WTC11 (cell line): ENCODE measurements at regions not wholly inside any gene's neighbourhood (a gene's known extent, or its start where the extent isn't known, plus 50 kb on each side); places are given as distances from the start of the nearest gene placed in this dataset.
"Not testable (repeated sequence)": the region's sequence is repeated elsewhere in the genome, so short reads cannot be mapped to it uniquely, and the experiment has no call there.

Experiments
- ATAC-seq: fragments of 200-7000 bp; cut with Tn5 transposase; 2 replicates; pipeline ENCODE4 v1.10.0; 2021; ENCODE audit warnings: mild to moderate bottlenecking, moderate library complexity
- CTCF ChIA-PET: fragments of 300-600 bp; sonication (Branson Sonifier 250); formaldehyde crosslinking; loops from one replicate; lab custom pipeline; 2021; ENCODE audit warnings: antibody characterized with exemption; lab: Charles Lee
- POLR2A ChIA-PET: fragments of 350-600 bp; sonication (Branson Sonifier 250); formaldehyde crosslinking; loops from one replicate; lab custom pipeline; 2021; ENCODE audit warnings: antibody characterized with exemption; lab: Charles Lee
- DNase-seq: peaks from one replicate; pipeline ENCODE4 v3.0.0; 2021; ENCODE audit warnings: low spot score
- H3K27ac Mint-ChIP-seq: 2 replicates; pipeline ENCODE4 v1.8.0; 2021; ENCODE audit warnings: mixed read lengths
- H3K27me3 Mint-ChIP-seq: 2 replicates; pipeline ENCODE4 v1.8.0; 2021; ENCODE audit warnings: low read depth, mild to moderate bottlenecking, moderate library complexity, mixed read lengths
- H3K36me3 Mint-ChIP-seq: 2 replicates; pipeline ENCODE4 v1.8.0; 2021; ENCODE audit warnings: mixed read lengths
- H3K4me1 Mint-ChIP-seq: 2 replicates; pipeline ENCODE4 v1.8.0; 2022; ENCODE audit warnings: mixed read lengths
- H3K4me3 Mint-ChIP-seq: 2 replicates; pipeline ENCODE4 v1.8.0; 2021; ENCODE audit warnings: mild to moderate bottlenecking, moderate library complexity, mixed read lengths
- H3K9me3 Mint-ChIP-seq: 2 replicates; pipeline ENCODE4 v1.8.0; 2021; ENCODE audit warnings: mixed read lengths
- ATF2 ChIP-seq: sonication (generic); formaldehyde crosslinking; IDR thresholded peaks from 2 replicates; pipeline ENCODE4 v1.8.1; 2022; ENCODE audit warnings: low read depth, missing genetic modification reagents, borderline replicate concordance
- ELF4 ChIP-seq: sonication (generic); formaldehyde crosslinking; IDR thresholded peaks from 2 replicates; pipeline ENCODE4 v1.8.1; 2022; ENCODE audit warnings: low read depth, mild to moderate bottlenecking, moderate library complexity, missing genetic modification reagents
- ETV6 ChIP-seq: sonication (generic); formaldehyde crosslinking; IDR thresholded peaks from 2 replicates; pipeline ENCODE4 v1.8.1; 2022; ENCODE audit warnings: mild to moderate bottlenecking, missing genetic modification reagents
- FOXK1 ChIP-seq: sonication (generic); formaldehyde crosslinking; IDR thresholded peaks from 2 replicates; pipeline ENCODE4 v1.8.0; 2022; ENCODE audit warnings: mild to moderate bottlenecking, moderate library complexity, missing genetic modification reagents
- FOXP1 ChIP-seq: sonication (generic); formaldehyde crosslinking; IDR thresholded peaks from 2 replicates; pipeline ENCODE4 v1.8.0; 2022; ENCODE audit warnings: missing genetic modification reagents, mild to moderate bottlenecking, moderate library complexity, borderline replicate concordance
- FOXP4 ChIP-seq: sonication (generic); formaldehyde crosslinking; IDR thresholded peaks from 2 replicates; pipeline ENCODE4 v1.8.0; 2022; ENCODE audit warnings: mild to moderate bottlenecking, missing genetic modification reagents
- GTF2I ChIP-seq: fragments of 250-450 bp; sonication (Bioruptor Pico); conservative IDR thresholded peaks from 2 replicates; pipeline ENCODE4 v1.4.0; 2021; ENCODE audit warnings: mild to moderate bottlenecking
- HMGA2 ChIP-seq: fragments of 250-450 bp; sonication (Bioruptor Pico); IDR thresholded peaks from 2 replicates; pipeline ENCODE4 v1.4.0; 2021; ENCODE audit warnings: mild to moderate bottlenecking, moderate library complexity
- MAX ChIP-seq: sonication (generic); formaldehyde crosslinking; IDR thresholded peaks from 2 replicates; pipeline ENCODE4 v1.8.0; 2022; ENCODE audit warnings: mild to moderate bottlenecking, missing genetic modification reagents
- MYBL2 ChIP-seq: sonication (generic); formaldehyde crosslinking; IDR thresholded peaks from 2 replicates; pipeline ENCODE4 v1.8.1; 2023; ENCODE audit warnings: mild to moderate bottlenecking, moderate library complexity, missing genetic modification reagents
- NFE2L1 ChIP-seq: sonication (generic); formaldehyde crosslinking; IDR thresholded peaks from 2 replicates; pipeline ENCODE4 v1.8.1; 2023; ENCODE audit warnings: missing genetic modification reagents
- NR1H2 ChIP-seq: sonication (generic); formaldehyde crosslinking; IDR thresholded peaks from 2 replicates; pipeline ENCODE4 v1.9.0; 2021; ENCODE audit warnings: mild to moderate bottlenecking, moderate library complexity, missing genetic modification reagents
- RORB ChIP-seq: fragments of 250-450 bp; sonication (Bioruptor Pico); IDR thresholded peaks from 2 replicates; pipeline ENCODE4 v1.9.0; 2021; ENCODE audit warnings: mild to moderate bottlenecking
- SOX15 ChIP-seq: fragments of 250-450 bp; sonication (Bioruptor Pico); IDR thresholded peaks from 2 replicates; pipeline ENCODE4 v1.9.0; 2021; ENCODE audit warnings: mild to moderate bottlenecking
- SP1 ChIP-seq: sonication (generic); formaldehyde crosslinking; conservative IDR thresholded peaks from 2 replicates; pipeline ENCODE4 v1.8.1; 2022; ENCODE audit warnings: missing genetic modification reagents
- STAT6 ChIP-seq: sonication (generic); formaldehyde crosslinking; conservative IDR thresholded peaks from 2 replicates; pipeline ENCODE4 v1.8.1; 2023; ENCODE audit warnings: mild to moderate bottlenecking, low read depth, missing genetic modification reagents, moderate library complexity
- TP53 ChIP-seq: sonication (generic); formaldehyde crosslinking; IDR thresholded peaks from 2 replicates; pipeline ENCODE4 v1.8.1; 2023; ENCODE audit warnings: mild to moderate bottlenecking, missing genetic modification reagents
- ZNF396 ChIP-seq: fragments of 250-450 bp; sonication (Bioruptor Pico); IDR thresholded peaks from 2 replicates; pipeline ENCODE4 v1.8.0; 2021; ENCODE audit warnings: mild to moderate bottlenecking, moderate library complexity, borderline replicate concordance
- ZNF423 ChIP-seq: fragments of 250-450 bp; sonication (Bioruptor Pico); IDR thresholded peaks from 2 replicates; pipeline ENCODE4 v2.1.2; 2022; ENCODE audit warnings: mild to moderate bottlenecking, moderate library complexity
- ZNF671 ChIP-seq: fragments of 250-450 bp; sonication (Bioruptor Pico); IDR thresholded peaks from 2 replicates; pipeline ENCODE4 v1.8.0; 2021; ENCODE audit warnings: mild to moderate bottlenecking
- TF ChIP-seq, protein P1 (sequence below): fragments of 250-450 bp; sonication (Bioruptor Pico); conservative IDR thresholded peaks from 2 replicates; pipeline ENCODE4 v1.9.0; 2021; ENCODE audit warnings: mild to moderate bottlenecking
- TF ChIP-seq, protein P2 (sequence below): fragments of 250-450 bp; sonication (Bioruptor Pico); IDR thresholded peaks from 2 replicates; pipeline ENCODE4 v1.9.0; 2021; ENCODE audit warnings: mild to moderate bottlenecking
- TF ChIP-seq, protein P3 (sequence below): sonication (generic); formaldehyde crosslinking; IDR thresholded peaks from 2 replicates; pipeline ENCODE4 v1.8.1; 2022; ENCODE audit warnings: mild to moderate bottlenecking, missing genetic modification reagents, moderate library complexity, borderline replicate concordance

DNA sequence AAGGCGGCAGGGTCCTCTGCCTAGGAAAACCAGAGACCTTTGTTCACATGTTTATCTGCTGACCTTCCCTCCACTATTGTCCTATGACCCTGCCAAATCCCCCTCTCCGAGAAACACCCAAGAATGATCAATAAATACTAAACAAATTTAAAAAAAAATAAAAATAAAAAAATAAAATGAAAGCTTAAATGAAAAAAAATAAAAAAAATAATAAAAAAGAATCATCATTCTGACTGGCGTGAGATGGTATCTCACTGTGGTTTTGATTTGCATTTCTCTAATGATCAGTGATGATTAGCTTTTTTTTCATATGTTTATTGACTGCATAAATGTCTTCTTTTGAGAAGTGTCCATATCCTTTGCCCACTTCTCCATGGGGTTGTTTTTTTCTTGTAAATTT lies 74.5 kb upstream of the LSAMP start:
- H3K27ac Mint-ChIP-seq, result not testable (repeated sequence)
- peak; percentile 90 for TF ChIP-seq HMGA2
- TF ChIP-seq, all 79 proteins: peak for 1; not testable (repeated sequence) for 78
- DNase-seq, CTCF ChIA-PET, H3K27me3 Mint-ChIP-seq, H3K9me3 Mint-ChIP-seq, H3K36me3 Mint-ChIP-seq, ATAC-seq, H3K4me3 Mint-ChIP-seq, POLR2A ChIA-PET: not testable (repeated sequence)
- peaks cover 16% of the 10 kb centered on the region for H3K4me1 Mint-ChIP-seq

DNA sequence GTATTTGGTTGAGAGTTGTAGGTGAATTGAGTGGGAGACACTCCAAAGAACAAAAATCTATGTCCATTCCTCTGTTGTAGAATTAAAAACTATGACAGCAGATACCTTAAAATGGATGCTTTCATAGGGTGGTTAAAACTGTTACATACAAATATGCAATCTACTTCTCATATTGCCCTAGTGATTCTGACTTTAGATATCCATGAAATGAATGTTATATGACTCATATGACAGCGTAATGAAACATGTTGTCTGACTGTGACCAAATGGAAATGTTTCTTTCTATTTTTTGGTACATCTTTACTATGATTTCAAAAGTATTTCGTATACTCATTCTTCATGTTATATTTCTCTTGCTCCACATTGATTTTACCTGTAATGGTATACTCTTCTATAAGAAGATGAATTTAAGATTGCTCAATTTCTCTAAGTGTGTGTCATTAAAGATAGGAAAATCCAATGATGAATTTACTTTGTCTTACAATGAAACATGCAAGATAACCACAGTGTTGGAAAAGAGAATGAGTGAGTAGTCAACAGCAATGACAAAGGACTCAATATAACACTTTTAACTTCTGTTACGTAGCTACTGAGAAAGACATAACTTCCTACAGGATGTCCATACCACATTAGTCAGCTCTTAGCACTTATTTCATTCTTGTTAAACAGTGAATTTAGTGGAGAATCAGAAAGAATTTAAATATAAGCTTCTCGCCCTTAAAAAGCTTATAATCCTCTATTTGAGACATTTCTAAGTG lies 79.3 kb upstream of the LSAMP start:
- POLR2A ChIA-PET, result no interaction called here
- no peak for ATAC-seq
- TF ChIP-seq SOX15 (CRISPR knock-in tag) (no peak), ATF2 (CRISPR knock-in tag) (no peak), ETV6 (CRISPR knock-in tag) (no peak), TP53 (no peak), SP1 (CRISPR knock-in tag) (no peak), ELF4 (CRISPR knock-in tag) (no peak), MYBL2 (no peak)
- TF ChIP-seq, all 79 proteins: peak for 0
- Mint-ChIP-seq H3K27me3 (peaks cover 27% of the 10 kb centered on the region), H3K4me1 (peaks cover 22% of the 10 kb centered on the region), H3K36me3 (no peaks in the 10 kb centered on the region), H3K27ac (no peak overlapping the region), H3K9me3 (no peaks in the 10 kb centered on the region), H3K4me3 (no peak overlapping the region)
- CTCF ChIA-PET, result no interaction called here
- no peak for DNase-seq

DNA sequence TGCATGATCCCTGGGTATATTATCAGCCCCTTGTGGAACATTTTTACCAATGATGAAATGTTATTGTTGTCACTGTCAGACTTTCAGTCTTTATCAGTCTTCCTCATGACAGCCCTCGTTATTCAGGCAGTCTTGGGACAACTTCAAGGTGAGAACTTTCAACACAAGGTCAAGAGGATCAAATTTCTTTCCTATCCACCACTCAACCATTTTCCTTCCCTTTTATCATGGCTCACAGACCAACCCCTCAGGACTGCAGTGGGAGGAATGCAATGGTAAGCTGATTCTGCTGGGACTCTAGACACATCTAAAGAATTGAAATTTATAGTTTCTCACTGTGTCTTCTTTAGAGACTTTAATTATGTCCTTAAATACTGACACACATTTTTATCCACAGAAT lies 107.0 kb upstream of the LSAMP start:
- CTCF ChIA-PET, result interaction anchor here (1.0 kb wide), 1 partner anchor 9 kb away, joined by 4 read pairs; no protein-coding TSS in a partner anchor
- Mint-ChIP-seq H3K9me3 (no peaks in the 10 kb centered on the region), H3K36me3 (no peaks in the 10 kb centered on the region), H3K4me1 (peaks cover 9% of the 10 kb centered on the region), H3K4me3 (no peak overlapping the region), H3K27me3 (no peaks in the 10 kb centered on the region), H3K27ac (no peak overlapping the region)
- ATAC-seq (peak; percentile 56; the same call in 1 of the 2 replicates), DNase-seq (no peak)
- POLR2A ChIA-PET, result no interaction called here
- TF ChIP-seq FOXP1 (CRISPR knock-in tag), result no peak
- no peak for TF ChIP-seq STAT6 (CRISPR knock-in tag)
- TF ChIP-seq FOXP4 (CRISPR knock-in tag), result no peak
- no peak for TF ChIP-seq GTF2I
- TF ChIP-seq, protein P1, sequence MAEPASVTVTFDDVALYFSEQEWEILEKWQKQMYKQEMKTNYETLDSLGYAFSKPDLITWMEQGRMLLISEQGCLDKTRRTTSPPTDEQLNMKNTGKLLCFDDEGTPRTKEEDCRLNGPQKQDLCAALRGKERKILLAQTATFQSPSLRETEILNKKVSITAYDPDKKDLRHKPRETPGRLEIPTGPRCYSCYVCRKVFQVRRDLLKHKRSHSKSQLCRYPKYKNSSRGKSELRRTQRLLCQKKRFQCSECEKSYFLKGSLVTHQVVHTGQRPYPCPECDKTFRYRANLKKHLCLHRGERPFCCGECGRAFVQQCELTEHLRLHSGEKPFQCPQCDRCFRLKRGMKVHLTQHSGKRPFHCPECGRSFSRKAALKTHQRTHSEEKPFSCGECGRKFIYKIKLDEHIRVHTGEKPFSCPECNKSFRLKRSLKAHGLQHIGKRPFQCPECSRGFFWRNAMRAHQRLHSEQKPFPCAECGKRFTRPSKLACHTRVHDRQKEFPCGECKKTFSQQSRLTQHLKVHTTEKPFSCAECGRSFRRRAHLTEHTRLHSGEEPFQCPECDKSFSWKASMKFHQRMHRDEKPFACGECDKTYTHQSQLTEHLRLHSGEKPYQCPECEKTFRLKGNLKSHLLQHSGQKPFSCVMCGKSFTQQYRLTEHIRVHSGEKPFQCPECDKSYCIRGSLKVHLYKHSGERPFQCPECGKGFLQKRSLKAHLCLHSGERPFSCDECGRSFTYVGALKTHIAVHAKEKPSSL (CRISPR knock-in tag), result no peak
- no peak for TF ChIP-seq MAX (CRISPR knock-in tag)
- no peak for TF ChIP-seq RORB
- no peak for TF ChIP-seq NR1H2 (CRISPR knock-in tag)
- no peak for TF ChIP-seq ZNF423 (CRISPR knock-in tag)
- TF ChIP-seq, protein P2, sequence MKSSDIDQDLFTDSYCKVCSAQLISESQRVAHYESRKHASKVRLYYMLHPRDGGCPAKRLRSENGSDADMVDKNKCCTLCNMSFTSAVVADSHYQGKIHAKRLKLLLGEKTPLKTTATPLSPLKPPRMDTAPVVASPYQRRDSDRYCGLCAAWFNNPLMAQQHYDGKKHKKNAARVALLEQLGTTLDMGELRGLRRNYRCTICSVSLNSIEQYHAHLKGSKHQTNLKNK (CRISPR knock-in tag), result no peak
- no peak for TF ChIP-seq NFE2L1 (CRISPR knock-in tag)
- TF ChIP-seq ZNF396 (CRISPR knock-in tag), result no peak
- no peak for TF ChIP-seq ZNF671 (CRISPR knock-in tag)
- no peak for TF ChIP-seq FOXK1 (CRISPR knock-in tag)
- TF ChIP-seq, protein P3, sequence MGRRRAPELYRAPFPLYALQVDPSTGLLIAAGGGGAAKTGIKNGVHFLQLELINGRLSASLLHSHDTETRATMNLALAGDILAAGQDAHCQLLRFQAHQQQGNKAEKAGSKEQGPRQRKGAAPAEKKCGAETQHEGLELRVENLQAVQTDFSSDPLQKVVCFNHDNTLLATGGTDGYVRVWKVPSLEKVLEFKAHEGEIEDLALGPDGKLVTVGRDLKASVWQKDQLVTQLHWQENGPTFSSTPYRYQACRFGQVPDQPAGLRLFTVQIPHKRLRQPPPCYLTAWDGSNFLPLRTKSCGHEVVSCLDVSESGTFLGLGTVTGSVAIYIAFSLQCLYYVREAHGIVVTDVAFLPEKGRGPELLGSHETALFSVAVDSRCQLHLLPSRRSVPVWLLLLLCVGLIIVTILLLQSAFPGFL (CRISPR knock-in tag), result no peak
